HEK293T (cell line): ENCODE measurements at regions not wholly inside any gene's neighbourhood (a gene's known extent, or its start where the extent isn't known, plus 50 kb on each side); places are given as distances from the start of the nearest gene placed in this dataset.

ENCODE experiments used
- CTCF ChIA-PET: fragments of 350-600 bp; formaldehyde crosslinking; extraction: SDS; loops from one replicate; lab custom pipeline; 2021; ENCODE audit warnings: antibody characterized with exemption, inconsistent platforms; lab: Yijun Ruan, JAX
- POLR2A ChIA-PET: fragments of 350-600 bp; formaldehyde crosslinking; extraction: SDS; loops from one replicate; lab custom pipeline; 2020; ENCODE audit warnings: antibody characterized with exemption, inconsistent platforms; lab: Yijun Ruan, JAX
- DNase-seq: peaks from one replicate; pipeline ENCODE4 v3.0.0; 2012; ENCODE audit warnings: mixed read lengths; ENCODE audit errors: extremely low spot score
- ARNT ChIP-seq: fragments of 450-650 bp; IDR thresholded peaks from 2 replicates; pipeline ENCODE4 v1.6.1; 2017; ENCODE audit warnings: mild to moderate bottlenecking
- BHLHE40 ChIP-seq: fragments of 450-650 bp; IDR thresholded peaks from 2 replicates; pipeline ENCODE4 v1.6.1; 2016; ENCODE audit warnings: mild to moderate bottlenecking, moderate library complexity, borderline replicate concordance
- CTBP1 ChIP-seq: fragments of 450-650 bp; IDR thresholded peaks from 2 replicates; pipeline ENCODE4 v1.6.1; 2016; ENCODE audit warnings: borderline replicate concordance
- ELF4 ChIP-seq: fragments of 450-650 bp; IDR thresholded peaks from 2 replicates; pipeline ENCODE4 v1.6.1; 2017; ENCODE audit warnings: antibody characterized with exemption
- FOXA1 ChIP-seq: fragments of 450-650 bp; IDR thresholded peaks from 2 replicates; pipeline ENCODE4 v1.6.1; 2016; ENCODE audit warnings: mild to moderate bottlenecking
- FOXK2 ChIP-seq: fragments of 450-650 bp; IDR thresholded peaks from 2 replicates; pipeline ENCODE4 v1.6.1; 2016; ENCODE audit warnings: mild to moderate bottlenecking
- FOXM1 ChIP-seq: fragments of 450-650 bp; IDR thresholded peaks from 2 replicates; pipeline ENCODE4 v1.6.1; 2017; ENCODE audit warnings: mild to moderate bottlenecking, borderline replicate concordance
- HDGF ChIP-seq: fragments of 450-650 bp; IDR thresholded peaks from 2 replicates; pipeline ENCODE4 v1.6.1; 2017; ENCODE audit warnings: antibody characterized with exemption, borderline replicate concordance
- LEF1 ChIP-seq: fragments of 450-650 bp; IDR thresholded peaks from 2 replicates; pipeline ENCODE4 v1.6.1; 2017; ENCODE audit warnings: mild to moderate bottlenecking, borderline replicate concordance
- NFRKB ChIP-seq: fragments of 450-650 bp; IDR thresholded peaks from 2 replicates; pipeline ENCODE4 v1.6.1; 2016; ENCODE audit warnings: mild to moderate bottlenecking, moderate library complexity
- PKNOX1 ChIP-seq: fragments of 450-650 bp; IDR thresholded peaks from 2 replicates; pipeline ENCODE4 v1.6.1; 2016
- SP1 ChIP-seq: fragments of 450-650 bp; IDR thresholded peaks from 2 replicates; pipeline ENCODE4 v1.6.1; 2017
- SUZ12 ChIP-seq: fragments of 450-650 bp; IDR thresholded peaks from 2 replicates; pipeline ENCODE4 v1.6.1; 2016; ENCODE audit warnings: mild to moderate bottlenecking
- TARDBP ChIP-seq: fragments of 450-650 bp; IDR thresholded peaks from 2 replicates; pipeline ENCODE4 v1.6.1; 2016
- ZNF384 ChIP-seq: fragments of 450-650 bp; IDR thresholded peaks from 2 replicates; pipeline ENCODE4 v1.6.1; 2016

GRCh38 chr12:124664395-124665111, 97.1 kb upstream of the NCOR2 start:
- POLR2A ChIA-PET, result no interaction called here

GRCh38 chr12:124663771-124664366, 96.5 kb upstream of the NCOR2 start:
- TF ChIP-seq TARDBP, result no peak
- TF ChIP-seq NFRKB, result no peak
- TF ChIP-seq HDGF, result no peak
- TF ChIP-seq LEF1, result no peak
- TF ChIP-seq ZNF384, result no peak
- no peak for TF ChIP-seq FOXK2
- CTCF ChIA-PET, result no interaction called here
- POLR2A ChIA-PET, result no interaction called here
- no peak for DNase-seq

More at GRCh38 chr12:124664395-124665111, 97.1 kb upstream of the NCOR2 start:
- CTCF ChIA-PET, result no interaction called here
- no peak for TF ChIP-seq SP1
- no peak for TF ChIP-seq FOXM1
- no peak for TF ChIP-seq HDGF
- no peak for TF ChIP-seq SUZ12
- TF ChIP-seq CTBP1, result no peak
- no peak for TF ChIP-seq BHLHE40
- TF ChIP-seq ELF4, result no peak
- TF ChIP-seq FOXK2, result no peak
- TF ChIP-seq NFRKB, result no peak
- TF ChIP-seq PKNOX1, result no peak
- no peak for TF ChIP-seq LEF1
- no peak for TF ChIP-seq FOXA1
- no peak for DNase-seq

GRCh38 chr12:124663206-124663605, 95.8 kb upstream of the NCOR2 start:
- no peak for DNase-seq
- ChIA-PET POLR2A (no interaction called here), CTCF (no interaction called here)

DNA sequence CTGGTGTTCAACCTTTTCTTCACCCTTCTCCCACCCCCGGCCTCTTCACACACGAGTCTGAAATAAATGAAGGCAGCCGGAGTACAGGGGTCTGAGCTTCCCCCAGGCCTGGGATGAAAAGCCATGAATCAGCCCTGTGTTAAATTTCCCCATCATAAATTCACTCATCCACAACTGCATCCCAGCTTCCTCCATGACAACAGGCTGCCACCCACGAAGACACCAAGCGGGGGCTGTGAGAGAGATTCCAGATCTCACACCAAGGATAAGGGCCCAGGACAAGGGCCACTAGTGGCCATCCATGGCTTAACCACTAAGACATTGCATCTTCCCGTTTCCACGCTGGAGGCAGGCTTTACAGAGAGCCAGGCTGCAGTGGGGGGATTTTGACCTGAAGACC, 93.9 kb upstream of the NCOR2 start:
- TF ChIP-seq HDGF (no peak), BHLHE40 (no peak), PKNOX1 (no peak), NFRKB (no peak), ELF4 (no peak), FOXM1 (no peak), TARDBP (no peak), ARNT (no peak), LEF1 (no peak), SP1 (no peak), FOXK2 (no peak)
- ChIA-PET POLR2A (no interaction called here), CTCF (no interaction called here)
- DNase-seq, result no peak

More at GRCh38 chr12:124663206-124663605, 95.8 kb upstream of the NCOR2 start:
- TF ChIP-seq TARDBP (no peak), ELF4 (no peak), HDGF (no peak), BHLHE40 (no peak)

- no peak for TF ChIP-seq FOXK2
- no peak for TF ChIP-seq FOXM1
- no peak for TF ChIP-seq SUZ12
- no peak for TF ChIP-seq HDGF
- no peak for TF ChIP-seq PKNOX1
- no peak for TF ChIP-seq BHLHE40
- no peak for TF ChIP-seq LEF1
- TF ChIP-seq ZNF384, result no peak
- TF ChIP-seq CTBP1, result no peak
- CTCF ChIA-PET, result no interaction called here
- DNase-seq, result no peak
- POLR2A ChIA-PET, result no interaction called here
These were observed 93.4 kb upstream of the NCOR2 start for GRCh38 chr12:124660851-124661250.

GRCh38 chr12:124658806-124659402, 91.5 kb upstream of the NCOR2 start:
- ChIA-PET POLR2A (no interaction called here), CTCF (no interaction called here)
- DNase-seq, result no peak
- no peak for TF ChIP-seq BHLHE40
- TF ChIP-seq FOXK2, result no peak
- no peak for TF ChIP-seq FOXA1
- TF ChIP-seq ARNT, result no peak
- TF ChIP-seq LEF1, result no peak
- no peak for TF ChIP-seq SUZ12
- no peak for TF ChIP-seq PKNOX1
- TF ChIP-seq NFRKB, result no peak
- no peak for TF ChIP-seq CTBP1
